GM21447 (cell line): ENCODE measurements at regions not wholly inside any gene's neighbourhood (a gene's known extent, or its start where the extent isn't known, plus 50 kb on each side); places are given as distances from the start of the nearest gene placed in this dataset.

ENCODE experiments used
- ATAC-seq: cut with Tn5 transposase; IDR thresholded peaks from one replicate; pipeline ENCODE4 v1.9.1; 2021; ENCODE audit not compliant: unreplicated experiment

DNA sequence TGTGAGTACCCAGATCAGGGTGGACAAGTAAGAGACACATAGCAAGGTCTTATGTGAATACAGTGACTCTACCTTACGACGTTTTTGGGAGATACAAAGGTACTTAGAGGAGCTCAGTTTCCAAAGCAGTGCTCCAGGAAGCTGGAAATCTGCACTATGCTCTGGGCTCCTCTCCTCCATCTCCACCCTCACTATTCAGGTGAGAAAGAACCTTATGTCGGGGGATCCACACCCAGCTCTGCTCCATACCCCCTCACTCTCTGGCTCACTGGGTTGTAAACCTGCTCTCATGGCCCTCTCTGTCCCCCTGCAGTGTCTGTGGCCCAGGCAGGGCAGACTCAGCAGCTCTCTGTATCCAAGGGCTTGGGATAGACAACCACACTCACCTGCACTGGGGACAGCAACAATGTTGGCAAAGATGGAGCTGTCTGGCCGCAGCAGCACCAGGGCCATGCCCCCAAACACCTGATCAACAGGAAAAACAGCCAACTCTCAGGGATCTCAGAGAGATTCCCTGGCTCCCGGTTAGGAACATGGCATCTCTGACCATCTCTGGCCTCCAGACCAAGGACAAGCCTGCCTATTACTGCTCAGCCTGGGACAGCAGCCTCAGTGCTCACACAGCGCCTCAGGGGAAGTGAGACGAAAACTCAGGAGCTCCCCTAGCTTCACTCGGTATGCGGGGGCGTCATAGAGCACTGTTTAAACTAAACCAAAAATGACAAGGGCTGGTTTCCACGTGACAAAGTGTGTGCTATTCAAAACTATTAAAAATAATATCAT, 60.9 kb upstream of the TOP3B start:
- no peak for ATAC-seq

DNA sequence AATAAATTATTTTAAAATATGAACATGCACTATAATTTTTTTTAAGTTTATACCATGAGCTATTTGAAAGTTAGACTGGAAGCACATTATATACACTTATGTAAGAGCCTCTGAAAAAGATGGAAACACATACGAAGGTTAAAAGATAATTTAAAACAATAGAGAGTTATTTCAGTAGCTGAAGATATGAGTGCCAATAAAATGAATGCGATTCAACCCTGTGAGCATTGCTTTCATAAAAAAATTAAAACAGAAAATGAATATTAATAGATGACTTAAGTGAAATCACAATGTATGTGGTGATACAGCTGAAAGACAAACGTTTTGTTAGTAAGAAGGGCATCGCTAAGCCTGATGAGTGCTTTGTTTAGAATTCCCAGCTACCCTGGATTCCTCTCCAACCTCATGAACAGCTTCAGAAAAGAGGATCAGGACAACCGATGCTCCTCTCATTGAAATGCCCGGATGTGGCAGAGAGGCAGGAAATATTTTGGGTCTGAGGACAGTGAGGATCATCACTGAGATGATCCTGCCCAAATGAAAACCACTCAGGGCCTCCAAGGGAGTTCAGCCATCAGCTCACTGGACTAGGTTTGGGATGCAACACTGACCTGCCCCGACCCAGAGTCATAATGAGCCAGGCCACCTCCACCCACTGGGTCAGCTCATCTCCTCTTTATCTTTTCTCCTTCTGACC, 60.2 kb upstream of the TOP3B start:
- no peak for ATAC-seq

DNA sequence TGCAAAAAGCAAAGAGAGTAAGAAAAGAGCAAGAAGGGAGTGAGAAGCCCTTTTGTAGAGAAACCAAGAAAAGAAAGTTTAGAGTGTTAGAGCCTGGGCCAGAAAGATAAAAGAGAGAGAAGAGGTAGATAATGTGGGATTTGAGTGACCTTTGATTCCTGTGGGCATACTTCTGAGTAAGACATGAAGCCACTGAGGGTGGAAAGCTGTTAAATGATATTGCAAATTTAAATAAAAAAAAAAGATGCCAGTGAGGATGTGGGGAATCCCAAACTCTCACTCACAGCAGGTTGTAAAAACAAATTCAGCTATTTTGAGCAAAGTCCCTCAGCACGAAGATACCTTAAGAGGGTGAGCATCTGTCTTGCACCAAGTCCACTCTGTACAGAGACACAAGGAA, 59.4 kb upstream of the TOP3B start:
- no peak for ATAC-seq

- ATAC-seq = no peak
These were observed 58.3 kb upstream of the TOP3B start for GRCh38 chr22:22040908-22041307.

GRCh38 chr22:22040472-22040871, 57.9 kb upstream of the TOP3B start:
- no peak for ATAC-seq

DNA sequence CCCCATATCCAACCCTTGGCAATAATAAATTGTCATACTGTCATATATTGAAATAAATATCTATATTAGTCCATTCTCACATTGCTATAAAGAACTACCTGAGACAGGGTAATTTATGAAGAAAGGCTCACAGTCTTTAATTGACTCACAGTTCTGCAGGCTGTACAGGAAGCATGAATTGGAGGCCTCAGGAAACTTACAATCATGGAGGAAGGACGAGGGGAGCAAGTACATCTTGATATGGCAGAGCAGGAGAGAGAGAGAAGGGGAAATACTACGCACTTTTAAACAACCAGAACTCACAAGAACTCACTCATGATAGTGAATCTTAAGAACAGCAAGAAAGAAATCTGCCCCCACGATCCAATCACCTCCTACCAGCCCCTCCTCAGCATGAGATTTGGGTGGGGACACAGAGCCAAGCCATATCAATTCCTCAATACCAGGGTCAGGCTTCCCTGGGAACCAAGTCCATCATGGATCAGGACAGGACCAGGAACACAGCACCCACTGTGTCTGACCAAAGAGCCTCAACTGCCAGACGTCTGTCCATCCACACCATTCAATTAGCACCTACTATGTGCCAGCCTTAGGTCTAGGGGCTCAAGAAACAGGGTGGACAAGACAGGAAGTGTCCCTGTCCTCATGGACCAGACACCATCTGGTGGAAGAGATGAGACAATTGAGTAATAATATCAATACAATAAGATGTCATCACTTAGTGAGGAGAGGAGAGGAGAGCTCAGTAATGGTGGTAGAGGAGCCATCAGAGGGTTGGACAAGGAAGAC, 56.9 kb upstream of the TOP3B start:
- ATAC-seq = no peak

- ATAC-seq = no peak
These were observed 55.7 kb upstream of the TOP3B start for GRCh38 chr22:22038178-22038880.

DNA sequence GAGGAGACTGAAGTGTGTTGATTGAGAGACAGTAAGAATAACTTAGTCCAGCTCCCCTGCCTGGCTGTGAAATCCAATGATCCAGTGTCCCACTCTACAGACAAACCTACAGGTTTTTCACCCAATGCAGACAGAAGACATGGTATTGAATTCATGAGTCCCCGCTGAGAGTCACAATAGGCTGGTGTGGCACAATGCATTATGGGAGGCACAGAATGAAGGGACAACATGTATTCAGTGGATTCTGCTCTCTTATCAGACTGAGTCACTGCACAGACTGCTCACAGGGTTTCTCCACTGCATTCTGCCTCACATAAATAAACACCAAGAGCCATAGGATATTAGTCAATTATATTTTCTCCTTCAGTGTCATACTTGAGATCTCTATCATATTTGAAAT, 55.2 kb upstream of the TOP3B start:
- ATAC-seq = no peak

- no peak for ATAC-seq
These were observed 54.6 kb upstream of the TOP3B start for GRCh38 chr22:22037229-22037628.

GRCh38 chr22:22036588-22036987, 54.0 kb upstream of the TOP3B start:
- no peak for ATAC-seq

GRCh38 chr22:22035771-22036314, 53.3 kb upstream of the TOP3B start:
- no peak for ATAC-seq

GRCh38 chr22:22035203-22035602, 52.6 kb upstream of the TOP3B start:
- no peak for ATAC-seq

DNA sequence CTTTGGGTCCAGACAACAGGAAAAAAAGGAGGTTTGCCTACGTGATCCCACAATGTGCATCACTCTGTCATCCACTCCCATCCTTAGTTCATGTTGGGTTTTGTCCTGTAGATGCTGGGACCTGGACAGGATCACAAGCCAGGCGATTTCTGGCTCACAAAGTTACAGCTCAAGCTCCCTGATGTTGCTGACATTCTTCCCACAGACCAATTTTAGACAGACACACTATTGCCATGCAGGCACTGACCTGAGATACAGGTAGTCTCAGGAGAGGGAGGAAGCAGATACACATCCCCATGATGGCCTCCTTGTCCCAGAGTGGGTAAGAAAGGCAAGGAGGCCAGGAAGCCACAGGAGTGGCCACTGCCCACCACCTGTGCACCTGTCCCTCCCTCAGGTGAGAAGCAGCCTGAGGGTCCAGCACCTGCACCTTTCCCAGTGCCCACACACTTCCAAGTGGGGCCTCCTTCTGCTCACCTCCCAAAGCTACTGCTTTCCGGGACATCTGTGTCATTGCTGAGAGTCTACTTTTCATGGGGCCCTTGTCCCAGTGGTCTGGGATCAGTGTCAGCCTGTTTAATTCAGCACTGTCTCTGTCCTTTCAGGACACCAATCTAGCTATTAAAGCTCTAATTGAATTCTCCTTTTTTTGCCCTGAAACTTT, 52.0 kb upstream of the TOP3B start:
- ATAC-seq = no peak

GRCh38 chr22:22033803-22034468, 51.3 kb upstream of the TOP3B start:
- ATAC-seq = no peak

- ATAC-seq = no peak
These were observed 50.6 kb upstream of the TOP3B start for GRCh38 chr22:22032906-22033802.

- no peak for ATAC-seq
These were observed 49.7 kb upstream of the TOP3B start for GRCh38 chr22:22032099-22032905.
